ENCODE measurements at regions not wholly inside any gene's neighbourhood (a gene's known extent, or its start where the extent isn't known, plus 50 kb on each side); places are given as distances from the start of the nearest gene placed in this dataset.

DNA sequence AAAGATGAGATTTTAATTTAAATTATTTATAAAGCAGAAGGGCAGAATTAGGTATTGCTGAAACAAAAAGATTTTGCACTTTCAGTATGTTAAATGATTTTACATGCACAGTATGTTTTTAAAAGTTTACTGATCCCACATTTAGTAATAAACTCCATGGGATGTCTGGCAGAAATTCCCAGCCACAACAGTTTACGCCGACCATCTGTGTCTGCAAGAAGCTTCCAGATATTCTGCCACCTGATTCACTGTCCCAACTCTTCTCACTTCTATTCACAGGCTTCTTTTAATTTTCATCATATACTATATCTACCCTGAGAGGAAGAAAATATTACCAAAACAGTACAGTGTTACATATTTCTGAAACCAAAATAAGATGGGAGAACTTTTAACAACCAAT is 115.8 kb upstream of the IQCM start:
- DNase-seq, result no peak

DNA sequence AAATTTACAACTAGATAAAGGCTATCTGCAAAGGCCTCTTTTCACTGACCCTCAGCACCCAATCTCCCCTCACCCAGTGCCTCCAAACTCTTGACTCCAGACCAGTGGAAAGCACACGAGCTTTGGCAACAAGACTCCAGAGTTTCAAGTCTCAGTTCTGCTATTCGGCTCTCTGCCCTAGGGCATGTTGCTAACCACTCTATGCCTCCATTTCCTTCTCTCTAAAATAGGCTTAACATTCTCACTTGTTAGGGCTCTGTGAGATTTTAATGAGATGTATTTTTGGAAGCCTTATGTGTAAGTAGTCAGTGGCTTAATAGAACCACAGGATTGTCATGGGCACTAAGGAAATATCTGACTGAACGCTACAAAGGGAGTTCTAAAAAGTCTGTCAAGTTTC is 116.5 kb upstream of the IQCM start:
- no peak for DNase-seq

DNA sequence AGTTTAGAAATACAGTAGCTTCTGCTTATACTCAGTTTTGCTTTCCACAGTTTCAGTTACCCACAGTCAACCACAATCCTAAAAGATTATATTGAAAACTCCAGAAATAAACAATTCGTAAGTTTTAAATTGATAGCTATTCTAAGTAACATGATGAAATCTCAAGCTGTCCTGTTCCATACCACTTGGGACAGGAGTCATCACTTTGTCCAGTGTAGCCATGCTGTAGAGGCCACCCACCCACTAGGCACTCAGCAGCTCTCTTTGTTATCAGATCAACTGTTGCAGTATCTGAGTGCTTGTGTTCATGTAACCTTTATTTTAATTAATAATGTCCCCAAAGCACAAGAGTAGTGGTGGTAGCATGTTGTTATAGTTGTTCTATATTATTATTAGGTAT is 117.5 kb upstream of the IQCM start:
- no peak for DNase-seq

DNA sequence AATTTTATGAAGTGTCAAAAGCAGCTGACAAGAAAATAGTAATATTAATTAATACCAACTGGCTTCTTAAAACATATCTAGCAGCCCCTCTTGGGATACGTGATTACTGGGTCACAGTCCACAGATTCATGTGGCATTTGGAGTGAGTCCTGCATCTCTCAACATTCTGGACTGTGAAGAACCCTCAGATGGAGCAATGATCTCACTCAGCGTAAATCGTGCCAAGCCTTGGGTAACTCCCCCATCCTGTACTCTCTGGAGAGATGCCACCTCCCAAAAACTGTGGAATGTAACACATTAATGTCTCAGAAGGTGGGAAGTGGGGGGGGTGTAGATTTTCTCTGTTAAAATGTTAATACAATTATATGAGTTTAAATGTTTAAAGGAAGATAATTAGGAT is 118.2 kb upstream of the IQCM start:
- no peak for DNase-seq

DNA sequence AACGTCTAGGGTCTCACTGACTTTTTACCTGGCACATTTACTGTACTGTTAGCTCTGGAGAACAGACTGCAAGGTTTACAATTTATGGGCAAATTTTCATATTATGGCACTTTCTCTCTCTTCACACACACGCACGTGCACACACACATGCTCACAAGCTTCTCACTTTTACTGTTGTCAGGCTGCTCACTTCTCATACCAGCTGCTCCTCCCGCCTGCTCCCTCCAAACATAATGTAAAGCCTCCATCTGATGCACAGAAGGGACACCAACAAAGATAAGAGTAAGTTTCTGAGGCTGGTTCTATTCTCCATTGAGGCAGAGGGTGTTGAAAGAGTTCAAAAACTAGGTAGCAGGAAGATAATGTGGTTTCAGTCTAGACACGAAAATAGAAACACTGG is 128.9 kb upstream of the DCLK2 start:
- DNase-seq, result no peak

DNA sequence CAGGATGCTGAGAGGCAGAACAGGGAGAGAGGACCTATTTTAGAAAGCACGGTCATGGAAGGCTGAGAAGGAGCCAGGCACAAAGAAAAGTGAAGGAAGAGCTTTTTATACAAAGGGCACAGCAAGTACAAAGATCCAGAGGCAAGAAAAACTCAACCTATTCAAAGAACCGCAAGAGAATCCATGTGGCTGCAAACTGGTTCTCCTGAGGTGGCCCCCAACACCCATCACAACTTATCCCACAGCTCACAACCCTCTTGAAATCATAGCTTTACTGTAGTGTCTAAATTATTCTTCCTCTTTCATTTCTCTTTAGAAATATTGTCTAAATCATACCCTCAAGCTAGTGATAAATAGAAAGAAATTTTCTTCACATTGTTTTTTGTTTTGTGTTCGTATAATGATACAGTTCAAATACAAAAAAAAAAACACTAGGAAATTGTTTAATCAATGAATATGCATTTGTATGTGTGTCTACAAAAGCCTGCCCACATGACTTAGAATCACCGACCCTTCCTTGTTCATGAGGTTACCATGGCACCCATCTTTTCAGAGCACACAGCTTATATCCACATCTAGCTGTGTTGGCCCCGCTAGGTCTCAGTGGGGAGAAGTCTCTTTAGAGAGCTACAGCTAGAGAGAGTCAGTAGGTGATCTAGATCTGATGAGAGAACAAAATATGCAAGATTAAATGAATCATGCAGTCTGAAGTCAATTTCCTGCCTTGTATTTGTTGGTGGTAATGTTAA is 126.9 kb upstream of the DCLK2 start:
- DNase-seq, result no peak

DNA sequence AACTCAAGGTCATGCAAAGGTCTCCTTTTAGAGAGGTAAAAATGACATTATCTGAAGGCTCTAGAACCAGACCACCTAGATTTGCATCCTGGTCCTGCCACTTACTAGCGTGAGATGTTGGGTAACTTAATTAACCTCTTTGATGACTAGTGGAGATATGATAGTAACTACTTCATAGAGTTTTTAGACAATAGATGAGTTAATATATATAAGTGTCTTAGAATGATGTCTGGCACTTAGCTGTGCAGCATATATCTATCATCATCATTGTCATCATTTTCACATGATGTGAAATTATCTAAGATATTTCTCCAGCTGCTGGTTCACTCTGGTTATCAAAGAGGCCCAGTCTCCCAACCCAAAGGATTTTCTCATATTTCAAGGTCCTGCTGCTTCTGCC is 126.1 kb upstream of the DCLK2 start:
- no peak for DNase-seq

DNA sequence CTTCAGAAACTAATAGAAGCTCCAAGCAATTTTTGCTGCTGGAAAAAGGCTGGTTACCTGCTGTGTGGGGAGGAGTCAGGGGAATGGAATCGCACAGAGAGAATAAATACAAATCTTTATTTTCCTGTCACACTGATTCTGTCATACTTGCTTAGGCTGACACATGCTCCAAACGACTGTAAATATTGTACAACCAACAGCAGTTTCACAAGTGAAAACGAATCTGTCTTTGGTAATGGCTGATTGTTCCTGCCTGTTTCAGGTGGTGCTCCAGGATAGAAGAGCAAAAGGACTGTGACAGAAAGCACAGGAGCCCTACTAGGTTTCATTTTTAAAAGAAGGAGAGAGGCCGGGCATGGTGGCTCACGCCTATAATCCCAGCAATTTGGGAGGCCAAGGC is 125.5 kb upstream of the DCLK2 start:
- no peak for DNase-seq

DNA sequence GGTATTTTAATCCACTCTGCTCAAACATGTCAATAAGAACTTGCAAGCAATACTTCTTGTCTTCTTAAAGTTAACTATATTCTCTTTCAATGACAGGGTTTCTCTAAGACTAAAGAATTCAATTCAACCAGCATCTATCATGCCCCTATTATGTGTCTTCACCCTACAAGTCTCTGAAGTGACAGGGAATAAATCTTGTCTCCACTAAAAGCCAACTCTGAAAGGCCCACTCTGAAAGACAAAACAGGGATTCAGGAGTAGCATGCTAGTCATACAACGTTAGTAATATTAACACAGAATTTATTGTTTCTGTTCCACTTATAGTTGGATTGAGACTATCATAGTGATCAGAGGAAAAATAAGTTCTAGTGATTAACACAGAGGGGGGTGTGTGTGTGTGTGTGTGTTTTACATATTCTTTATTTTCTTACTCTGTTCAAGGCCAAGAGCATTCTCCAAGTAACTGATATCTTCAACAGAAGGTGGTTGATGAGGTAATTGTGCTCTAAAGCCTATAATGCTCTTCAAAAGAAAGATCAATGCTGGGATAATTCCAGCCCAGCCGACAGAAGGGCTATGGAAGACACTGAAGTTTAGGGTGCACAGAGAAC is 122.4 kb upstream of the DCLK2 start:
- DNase-seq, result no peak

DNA sequence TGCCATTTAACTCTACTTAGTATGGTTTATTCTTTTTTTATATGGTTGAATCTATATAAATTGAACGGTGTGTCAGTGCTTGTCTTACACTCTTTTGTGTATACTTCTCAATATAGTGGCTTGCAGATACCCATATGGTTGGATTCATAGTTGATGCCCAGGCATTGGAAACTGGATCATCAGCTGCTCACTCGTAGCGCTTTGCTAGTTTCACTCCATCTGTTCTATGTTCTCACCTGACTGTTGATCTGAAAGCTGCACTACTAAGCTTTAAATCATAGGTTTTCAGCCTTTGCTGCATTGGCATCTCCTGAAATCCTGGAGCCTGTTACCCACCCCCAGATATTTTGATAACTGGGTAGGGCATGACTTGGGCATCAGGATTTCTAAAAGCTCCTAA is 121.6 kb upstream of the DCLK2 start:
- no peak for DNase-seq

DNA sequence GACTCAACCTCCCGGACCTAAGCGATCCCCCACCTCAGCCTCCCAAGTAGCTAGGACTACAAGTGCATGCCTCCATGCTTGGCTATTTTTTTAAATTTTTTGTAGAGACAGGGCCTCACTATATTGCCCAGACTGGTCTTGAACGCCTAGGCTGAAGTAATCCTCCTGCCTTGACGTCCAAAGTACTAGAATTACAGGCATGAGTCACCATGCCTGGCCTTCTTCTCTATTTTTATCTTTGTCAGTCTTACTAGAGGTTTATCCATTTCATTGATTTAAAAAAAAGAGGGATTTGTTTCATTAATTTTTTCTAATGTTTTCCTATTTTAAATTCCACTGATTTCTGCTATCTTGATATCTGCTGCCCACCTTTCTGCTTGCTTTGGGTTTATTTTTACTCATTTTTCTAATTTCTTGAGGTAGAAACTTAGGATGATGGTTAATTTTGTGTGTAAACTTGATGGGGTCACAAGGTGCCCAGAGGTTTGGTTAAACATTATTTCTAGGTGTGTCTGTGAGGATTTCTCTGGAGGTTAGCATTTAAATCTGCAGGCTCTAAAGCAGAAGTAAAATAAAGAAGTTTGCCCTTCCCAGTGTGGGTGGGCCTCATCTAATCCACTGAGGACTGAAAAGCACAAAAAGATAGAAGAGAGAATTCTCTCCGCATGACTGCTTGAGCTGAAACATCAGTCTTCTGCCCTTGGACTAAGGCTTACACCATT is 116.2 kb upstream of the DCLK2 start:
- no peak for DNase-seq

DNA sequence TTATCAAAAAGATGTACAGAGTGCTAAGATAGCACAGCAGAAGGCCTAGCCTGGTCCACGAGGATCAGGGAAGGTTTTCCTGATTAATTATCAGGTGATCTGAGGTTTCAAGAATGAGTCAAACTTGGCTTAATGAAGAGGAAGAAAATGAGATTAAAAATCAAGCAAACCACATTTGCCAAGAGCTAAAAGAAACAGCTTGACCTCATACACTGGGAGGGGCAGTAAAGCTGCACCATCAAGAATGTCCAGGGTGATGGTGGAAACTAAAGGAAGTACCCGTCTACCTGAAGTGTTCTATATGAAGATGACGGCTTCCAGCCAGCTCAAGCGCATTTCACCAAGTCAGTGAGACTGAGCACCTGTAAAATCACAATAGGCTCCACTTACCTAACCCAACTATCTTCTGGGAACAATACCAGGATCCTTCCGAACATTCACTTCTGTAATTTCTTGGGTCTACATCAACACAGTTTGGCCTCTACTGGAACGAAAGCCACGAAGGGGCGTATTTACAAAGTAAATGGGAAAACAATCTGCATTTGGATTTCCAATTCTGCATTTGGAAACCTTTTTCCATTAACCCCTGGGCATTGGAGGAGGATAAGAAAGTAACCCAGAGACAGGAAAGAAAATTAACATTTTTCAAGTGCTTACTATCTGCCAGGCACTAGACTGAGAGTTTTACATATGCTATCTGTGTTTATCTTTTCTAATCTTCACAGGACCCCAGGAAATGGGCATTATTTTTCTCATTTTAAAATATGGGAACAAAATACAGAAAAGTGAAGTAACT is 114.0 kb upstream of the DCLK2 start:
- DNase-seq, result no peak

DNA sequence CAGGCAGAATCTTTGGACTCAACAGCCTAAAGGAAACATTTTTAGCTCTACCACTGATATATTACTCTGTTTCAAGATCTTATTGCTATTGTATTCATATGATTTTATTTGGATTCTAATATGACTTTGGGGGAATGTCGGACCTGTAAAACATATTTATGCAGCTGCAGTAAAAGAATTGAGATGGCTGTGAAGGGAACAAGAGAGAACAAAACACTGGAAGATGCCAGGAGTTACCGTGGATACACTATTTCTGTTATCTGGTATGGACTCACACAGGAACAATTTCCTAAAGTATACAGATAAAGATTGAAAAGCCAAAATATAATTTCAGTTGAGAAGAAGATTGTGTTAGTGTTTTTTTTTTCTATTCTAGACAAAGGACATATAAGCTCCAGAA is 113.0 kb upstream of the DCLK2 start:
- no peak for DNase-seq

DNA sequence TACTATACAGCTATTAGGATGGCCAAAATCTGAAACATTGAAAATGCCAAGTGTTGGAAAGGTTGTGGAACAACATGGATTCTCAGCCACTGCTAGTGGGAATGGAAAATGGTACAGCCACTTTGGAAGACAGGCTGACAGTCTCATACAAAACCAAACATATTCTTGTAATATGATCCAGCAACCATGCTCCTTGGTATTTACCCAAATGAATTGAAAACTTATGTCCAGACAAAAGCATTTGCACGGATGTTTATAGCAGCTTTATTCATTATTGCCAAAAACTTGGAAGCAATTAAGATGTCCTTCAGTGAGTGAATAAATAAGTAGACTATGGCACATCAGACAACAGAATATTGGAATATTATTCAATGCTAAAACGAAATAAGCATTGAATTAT is 105.8 kb upstream of the DCLK2 start:
- no peak for DNase-seq

DNA sequence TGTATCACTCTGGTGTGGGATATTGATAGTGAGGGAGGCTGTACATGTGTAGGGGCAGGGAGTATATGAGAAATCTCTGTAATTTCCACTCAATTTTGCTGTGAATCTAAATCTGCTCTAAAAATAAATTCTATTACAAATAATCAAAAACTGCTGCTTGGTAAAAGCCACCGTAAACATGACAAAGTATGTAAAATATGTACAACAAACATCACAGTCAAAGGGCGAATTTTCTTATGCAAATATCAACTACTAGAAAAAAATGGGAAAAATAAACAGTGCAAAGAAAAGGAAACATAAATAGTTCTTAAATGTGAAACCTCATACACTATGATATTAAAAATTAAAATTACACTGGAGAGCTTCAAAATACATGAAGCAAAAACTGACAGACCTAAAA is 105.1 kb upstream of the DCLK2 start:
- DNase-seq, result no peak

DNA sequence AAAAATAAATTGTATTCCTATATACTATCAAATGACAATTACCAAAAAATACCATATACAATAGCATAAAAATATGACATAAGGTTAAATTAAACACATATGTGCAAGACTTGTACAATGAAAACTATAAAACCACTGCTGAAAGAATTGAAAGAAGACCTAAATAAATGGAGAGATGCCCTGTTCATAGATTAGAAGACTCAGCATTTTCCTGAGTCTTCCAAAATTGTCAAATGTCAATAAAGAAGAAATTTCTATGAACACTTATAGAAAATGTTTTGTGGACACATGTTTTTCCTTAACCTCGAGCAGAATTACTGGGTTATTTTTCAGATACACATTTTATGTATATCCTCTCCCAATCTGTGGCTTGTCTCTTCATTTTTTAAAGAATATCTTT is 103.1 kb upstream of the DCLK2 start:
- DNase-seq, result no peak

DNA sequence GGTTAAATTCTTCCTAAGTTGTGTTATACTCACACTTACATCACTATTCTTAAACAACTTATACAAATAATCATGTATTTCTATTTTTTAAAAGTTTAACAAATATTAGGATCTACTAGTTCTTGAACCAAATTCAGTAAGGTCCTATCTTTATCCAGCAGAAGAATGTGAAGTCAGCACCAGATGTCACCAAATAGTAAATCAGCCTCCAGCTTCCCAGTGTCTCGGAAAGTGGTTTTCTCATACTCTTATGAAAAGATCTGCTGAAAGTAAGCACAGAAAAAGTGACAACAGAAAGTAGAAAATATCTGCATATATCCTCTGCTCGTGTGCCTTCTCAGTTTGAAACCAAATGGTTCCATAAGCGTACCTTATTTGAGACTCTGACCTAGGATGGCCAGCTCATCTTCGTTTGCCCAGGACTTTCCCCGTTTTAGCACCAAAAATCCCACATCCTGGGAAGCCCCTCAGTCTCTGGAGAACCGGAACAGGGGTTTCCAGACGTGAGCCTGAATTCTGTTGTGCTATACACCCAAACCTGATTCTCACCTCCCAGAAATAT is 98.0 kb upstream of the DCLK2 start:
- DNase-seq, result no peak

DNA sequence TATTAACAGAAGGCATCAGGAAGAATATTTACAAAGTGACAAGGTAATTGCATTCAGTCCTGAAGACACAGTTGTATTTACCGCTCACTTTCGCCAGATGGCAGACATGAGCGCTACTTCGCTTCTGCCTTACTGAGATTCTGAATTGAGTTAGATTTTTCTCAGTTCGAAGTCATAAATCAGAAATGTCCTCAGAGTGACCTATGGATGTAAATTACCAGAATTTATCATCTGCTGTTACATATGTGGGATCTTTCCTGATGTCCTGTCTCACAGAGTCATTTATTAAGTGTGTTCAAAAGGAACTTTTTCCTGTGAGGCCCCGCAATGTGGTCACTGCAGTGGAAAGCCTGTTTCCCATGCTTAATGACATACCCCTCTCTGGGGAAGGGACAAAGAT is 97.3 kb upstream of the DCLK2 start:
- no peak for DNase-seq

DNA sequence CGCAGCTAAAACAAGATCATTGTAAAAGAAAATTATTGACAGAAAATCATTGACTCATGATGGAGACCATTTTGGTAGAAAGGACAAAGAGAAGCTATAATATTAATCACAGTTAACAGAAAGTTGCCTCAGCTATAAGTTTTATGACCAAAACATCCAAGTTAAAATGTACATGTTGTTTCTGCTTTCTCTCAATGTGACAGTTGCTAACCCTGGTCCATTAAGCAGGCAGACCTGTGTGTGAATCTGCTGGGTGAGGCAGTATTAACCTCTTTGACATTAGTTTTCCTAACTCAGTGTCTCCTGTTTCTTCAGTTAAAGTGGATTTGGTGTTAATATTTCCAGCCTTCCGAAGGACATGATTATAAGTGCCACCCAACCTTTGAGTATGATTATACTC is 94.8 kb upstream of the DCLK2 start:
- DNase-seq, result no peak

DNA sequence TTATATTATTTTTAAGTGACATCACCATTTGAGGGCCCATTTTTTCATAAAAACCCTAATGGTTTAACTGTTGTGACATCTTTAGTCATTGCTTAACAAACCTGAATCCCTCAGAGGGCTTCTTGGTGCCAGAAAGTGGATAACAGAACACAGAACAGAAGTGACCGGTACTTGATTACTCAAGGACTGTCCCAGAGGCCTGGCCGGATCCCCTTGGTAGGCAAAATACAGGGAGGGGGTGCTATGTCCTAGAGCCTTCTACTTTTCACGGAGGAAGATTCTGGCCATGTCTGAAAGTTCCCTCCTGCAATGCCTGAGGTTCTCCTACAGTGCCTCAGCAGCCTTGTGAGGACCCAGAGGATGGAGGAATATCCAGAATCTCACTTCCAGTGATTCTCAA is 94.3 kb upstream of the DCLK2 start:
- DNase-seq, result no peak

DNA sequence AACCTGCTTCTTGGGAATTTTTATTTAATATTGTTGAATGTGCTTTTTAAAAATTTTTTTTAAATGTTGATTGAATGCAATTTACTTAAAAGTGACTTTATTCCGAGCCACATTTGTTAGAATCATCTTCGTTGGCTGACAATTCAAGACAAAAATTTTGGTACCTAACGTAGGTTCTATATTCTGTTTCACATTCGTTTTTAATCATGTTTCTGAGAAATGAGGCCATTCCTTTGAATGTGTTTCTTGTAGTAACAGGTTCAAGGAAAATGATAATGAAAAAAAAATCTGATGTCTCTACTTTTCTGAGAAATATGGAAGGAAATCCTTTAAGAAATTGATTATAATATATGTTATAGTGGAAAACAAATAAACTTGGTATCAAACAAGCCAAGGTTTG is 92.3 kb upstream of the DCLK2 start:
- DNase-seq, result no peak

DNA sequence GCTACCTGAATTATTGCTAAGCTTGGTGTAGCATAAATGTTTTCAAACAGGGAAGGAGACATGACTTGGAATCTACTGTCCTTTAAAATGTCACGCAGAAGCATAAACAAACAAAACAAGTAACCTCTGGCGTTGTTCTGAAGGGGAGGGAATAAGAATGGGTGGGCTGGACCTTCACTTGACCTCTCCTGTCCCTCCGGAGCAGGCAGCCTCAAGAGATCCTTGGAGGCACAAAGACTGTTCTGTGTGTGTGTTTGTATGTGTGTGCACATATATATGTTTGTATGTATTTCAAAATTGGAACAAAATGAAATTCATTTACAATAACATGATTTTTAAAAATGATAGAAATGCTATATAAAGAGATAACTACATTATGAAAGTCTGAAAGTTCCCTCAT is 91.3 kb upstream of the DCLK2 start:
- no peak for DNase-seq

DNA sequence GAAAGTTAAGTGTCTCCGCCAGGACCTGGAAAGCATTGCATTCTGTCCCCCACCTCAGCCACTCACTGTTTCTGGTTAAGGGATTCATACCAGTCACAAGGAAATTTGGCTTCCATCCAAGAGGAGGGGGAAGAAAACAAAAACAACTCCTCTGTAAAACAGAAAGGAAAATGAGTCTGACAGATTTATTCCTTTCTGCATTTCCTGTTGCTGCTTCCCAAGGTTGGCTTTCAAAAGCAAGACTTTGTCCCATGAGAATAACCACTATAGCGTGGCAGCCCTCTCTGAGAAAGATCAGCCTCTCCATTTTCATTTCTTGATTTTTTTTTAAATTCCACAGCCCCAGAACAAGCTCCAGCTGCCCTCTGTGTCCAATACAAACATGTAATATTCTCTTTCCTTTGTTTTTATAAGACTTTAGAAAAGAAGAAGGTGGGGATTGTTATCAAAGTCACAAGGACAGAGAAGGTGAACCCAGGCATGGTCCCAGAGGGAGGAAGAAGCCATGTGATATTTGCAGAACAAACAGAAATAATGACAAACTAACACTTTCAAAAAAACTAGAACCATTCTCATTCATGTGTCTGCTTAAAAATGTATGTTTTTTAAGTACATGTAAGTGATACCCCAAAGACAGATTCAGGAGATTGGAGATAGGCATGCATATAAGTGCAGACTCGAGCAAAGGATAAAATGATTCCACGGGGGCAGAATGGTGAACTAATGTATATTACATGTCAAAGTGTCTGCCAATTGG is 90.7 kb upstream of the DCLK2 start:
- DNase-seq, result no peak
